Fibroblast of gingiva (primary cell): ENCODE measurements at regions not wholly inside any gene's neighbourhood (a gene's known extent, or its start where the extent isn't known, plus 50 kb on each side); places are given as distances from the start of the nearest gene placed in this dataset.
A peak's percentile ranks its signal among the peaks of the same experiment; 100 is the strongest.
"Not testable (repeated sequence)": the region's sequence is repeated elsewhere in the genome, so short reads cannot be mapped to it uniquely, and the experiment has no call there.

Experiments used
- DNase-seq: peaks from one replicate; pipeline ENCODE4 v3.0.0-alpha.2; 2011; ENCODE audit warnings: low read depth

DNA sequence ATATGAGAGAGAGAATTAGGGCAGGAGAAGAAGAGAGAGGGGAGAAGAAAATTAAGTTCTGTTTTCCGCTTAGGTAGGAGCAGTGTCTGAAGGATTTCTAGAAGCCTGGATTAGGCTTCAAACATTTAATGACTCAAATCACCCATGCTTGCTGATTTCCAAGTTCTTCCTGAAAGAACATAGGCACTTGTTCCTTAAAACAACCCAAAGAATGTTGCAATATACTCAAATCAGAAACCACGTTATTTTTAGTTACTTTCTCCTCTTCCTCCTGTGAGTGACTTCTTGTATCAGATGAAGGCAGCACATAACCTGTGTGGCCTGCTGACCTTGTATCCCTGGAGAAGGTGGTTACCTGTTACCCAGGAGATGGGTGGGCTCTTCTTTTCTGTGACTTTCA is 351.5 kb upstream of the KLF4 start:
- DNase-seq: peak; percentile 6

DNA sequence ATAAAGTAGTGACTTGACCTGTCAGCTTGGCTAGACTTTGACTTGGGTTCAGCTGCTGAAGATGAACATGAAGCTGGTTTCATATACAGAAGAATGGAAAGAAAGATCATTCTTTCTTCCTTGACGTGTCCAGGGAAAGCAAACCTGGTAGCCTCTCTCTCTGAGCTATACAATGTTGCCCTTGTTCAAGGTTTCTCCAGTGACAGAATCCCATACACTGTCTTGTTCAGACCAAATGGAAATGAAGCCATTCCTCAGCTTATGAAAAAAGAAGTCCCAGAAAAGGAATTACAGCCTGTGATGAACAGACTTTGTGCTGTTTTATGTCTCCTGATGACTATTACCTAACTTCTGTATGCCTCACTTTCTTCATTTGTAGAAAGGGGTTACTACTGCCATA is 349.8 kb upstream of the KLF4 start:
- DNase-seq: no peak

DNA sequence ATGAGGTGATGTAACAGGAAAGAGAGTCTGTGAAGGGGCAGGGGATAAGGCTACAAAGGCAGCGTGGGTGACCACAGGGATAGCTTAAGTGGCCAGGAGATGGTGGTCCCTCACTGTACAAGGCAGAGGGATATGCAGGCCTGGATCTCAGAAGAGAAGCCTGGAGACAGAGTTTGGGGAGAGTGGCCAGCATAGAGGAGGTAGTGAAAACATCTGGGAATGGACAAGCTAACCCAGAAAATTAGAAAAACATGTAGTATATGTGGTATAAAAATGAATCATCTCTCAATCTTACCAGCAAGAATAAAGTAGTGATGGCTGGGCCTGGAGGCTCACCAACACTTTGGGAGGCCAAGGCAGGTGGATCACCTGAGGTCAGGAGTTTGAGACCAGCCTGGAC is 349.2 kb upstream of the KLF4 start:
- peak; percentile 43 for DNase-seq

DNA sequence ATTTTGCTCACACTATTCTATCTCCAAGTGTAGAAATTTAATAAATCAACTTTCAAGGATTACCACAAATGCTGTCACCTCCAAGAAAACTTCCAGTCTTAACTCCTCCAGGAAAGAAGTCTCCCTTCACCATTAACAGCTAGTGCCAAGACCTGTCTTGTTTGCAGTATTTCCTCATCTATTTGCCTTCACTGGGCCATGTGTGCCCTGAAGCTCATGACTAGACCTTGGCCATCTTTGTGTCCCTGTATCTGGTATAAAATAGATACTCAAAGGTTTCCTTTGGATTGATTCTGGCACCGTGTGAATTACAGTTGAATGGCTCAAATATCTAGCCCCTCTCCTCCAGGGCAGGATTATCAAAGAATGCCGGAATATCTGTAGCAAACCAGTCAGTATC is 346.7 kb upstream of the KLF4 start:
- DNase-seq: no peak

DNA sequence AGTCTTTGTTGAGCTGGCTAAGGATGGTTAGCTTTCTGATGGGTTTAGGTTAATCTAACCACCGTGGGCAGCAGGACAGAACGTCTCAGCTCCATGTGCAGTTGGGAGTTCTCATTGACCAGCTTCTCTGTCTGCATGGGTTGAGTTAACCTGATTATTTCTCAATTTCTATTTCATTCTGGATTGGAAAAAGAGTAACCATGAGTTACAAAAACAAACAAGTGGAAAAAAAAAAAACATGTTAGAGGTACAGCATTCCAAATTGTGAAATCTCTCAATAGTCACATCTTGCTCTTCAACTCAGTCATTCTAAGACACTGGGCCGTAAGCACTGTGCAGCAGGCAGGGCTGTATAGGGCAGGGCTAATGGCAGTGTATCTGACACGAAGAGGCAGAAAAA is 343.7 kb upstream of the KLF4 start:
- peak; percentile 90 for DNase-seq

DNA sequence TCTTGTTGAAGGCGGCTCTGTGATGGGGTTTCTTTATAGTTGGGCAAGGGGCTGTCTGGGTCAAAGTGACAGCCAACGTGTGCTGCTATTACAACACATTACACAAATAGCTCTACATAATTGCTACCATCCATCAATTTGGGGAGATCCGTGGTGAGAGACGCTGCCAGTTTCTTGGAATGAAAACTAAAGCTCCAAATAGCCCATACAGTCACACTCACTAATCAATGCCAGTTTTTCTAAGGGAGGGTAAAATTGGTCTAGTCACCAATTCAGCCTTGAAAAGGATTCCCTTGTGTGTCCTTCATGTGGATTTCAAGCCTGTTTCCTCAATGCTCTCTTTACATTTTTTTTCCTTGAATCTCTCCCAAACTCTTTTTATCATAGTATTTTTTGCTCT is 343.3 kb upstream of the KLF4 start:
- DNase-seq: no peak

DNA sequence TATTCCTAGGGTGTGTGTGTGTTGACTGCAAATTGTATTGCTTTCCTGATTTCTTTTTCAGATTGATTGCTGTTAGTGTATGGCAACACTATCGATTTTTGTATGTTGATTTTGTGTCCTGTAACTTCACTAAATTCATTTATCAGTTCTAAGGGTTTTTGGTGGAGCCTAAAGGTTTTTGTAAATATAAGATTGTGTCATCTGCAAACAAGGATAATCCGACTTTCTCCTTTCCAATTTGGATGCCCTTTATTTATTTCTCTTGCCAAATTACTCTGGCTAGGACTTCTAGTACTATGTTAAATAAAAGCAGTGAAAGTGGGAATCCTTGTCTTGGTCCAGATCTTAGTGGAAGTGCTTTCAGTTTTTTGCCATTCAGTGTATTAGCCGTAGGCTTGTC is 340.9 kb upstream of the KLF4 start:
- no peak for DNase-seq

DNA sequence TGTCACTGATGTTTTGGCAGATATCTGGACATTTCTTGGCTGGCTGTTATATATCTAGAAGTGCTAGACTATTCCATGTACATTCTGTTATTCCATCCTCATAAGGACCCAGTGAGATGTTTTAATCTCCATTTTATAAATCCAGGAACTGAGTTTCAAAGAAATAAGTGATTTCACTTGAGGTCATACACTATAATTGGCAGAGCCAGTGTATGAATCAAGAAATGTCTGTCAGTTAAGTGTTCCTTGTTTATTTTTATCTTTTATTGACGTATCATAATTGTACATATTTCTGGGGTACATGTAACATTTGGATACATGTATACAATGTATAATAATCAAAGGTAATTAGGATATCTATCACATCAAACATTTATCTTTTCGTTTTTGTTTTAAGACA is 338.3 kb upstream of the KLF4 start:
- DNase-seq: no peak

DNA sequence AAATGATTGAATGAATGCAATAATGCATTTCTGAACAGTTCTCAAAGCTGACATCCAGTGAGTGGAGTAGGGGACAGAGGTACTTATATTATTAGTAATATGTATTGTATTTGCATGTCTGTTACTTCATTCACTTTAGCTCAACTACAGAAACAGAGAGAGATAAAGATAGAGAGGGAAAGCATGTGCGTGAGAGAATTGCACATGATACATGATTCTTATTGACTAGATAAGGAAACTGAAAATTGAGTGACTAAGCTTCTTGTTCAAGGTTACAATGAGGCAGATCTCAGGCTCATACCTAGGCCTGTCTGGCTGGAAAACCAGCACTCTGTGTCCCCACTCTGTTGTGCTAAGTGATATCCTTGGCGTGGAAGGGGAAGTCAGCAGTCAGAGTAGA is 337.7 kb upstream of the KLF4 start:
- no peak for DNase-seq

DNA sequence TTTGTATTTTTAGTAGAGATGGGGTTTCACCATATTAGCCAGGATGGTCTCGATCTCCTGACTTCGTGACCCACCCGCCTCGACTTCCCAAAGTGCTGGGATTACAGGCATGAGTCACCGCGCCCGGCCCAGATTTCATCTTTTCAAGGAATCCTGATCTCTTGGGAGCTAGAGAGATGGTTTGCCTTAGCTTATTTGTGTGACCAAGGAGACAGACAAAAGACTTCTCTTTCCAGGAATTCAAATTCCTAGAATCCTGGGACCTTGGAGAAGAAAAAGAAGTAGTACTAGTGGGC is 337.1 kb upstream of the KLF4 start:
- not testable (repeated sequence) for DNase-seq

DNA sequence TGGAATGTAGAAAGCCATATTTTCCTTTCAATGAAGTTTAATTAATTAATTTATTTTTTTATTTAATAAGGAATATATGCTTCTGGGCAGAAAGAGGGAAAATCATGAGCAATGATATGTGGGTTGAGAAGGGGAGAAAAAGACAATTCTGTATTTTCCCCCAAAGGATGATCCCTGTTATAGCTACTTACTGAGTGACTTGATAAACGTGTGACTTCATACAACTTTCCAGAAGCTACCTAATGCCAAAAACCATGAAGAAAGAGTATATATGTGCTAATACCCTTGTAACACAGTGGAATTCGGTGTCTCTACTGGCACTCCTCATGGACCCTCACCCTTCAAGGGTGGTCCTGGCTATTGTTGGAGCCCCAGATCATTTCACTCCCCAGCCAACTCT is 335.0 kb upstream of the KLF4 start:
- DNase-seq: no peak

DNA sequence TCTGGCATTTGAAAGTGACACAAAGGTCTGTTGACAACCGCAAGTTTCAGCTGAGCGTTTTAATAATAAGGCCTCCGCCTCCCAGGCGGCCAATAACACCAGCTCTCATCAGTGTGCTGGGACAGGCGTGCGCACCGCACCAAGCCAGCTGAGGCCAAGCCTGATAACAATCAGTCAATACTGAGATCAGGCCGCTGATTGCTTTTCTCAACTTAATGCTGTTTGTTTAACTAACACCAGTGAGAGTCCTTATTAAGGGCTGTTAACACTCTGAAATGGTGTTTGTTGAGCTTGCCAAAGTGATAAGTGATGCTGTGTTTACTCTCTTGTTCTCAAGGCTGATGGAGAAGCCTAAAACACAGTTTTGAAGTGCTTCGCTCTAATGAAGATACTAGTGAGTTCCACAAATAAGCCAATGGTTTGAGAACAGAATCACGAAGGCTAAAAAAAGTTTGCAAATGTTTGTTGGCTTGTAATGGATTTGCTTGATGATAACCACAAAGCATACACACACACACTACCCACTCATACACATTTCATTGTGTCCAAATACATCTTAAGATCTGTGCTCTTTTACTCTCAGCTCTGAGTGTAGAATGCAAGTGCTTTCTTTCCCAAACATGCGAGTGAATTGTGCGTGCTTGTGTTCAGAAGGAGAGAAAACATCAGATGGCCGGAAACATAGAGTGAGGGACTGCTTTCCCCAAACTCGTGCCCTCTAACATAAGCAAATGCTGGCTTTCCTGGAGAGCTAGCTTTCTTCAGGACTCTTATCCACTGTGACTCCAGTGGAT is 330.4 kb upstream of the KLF4 start:
- DNase-seq: no peak

DNA sequence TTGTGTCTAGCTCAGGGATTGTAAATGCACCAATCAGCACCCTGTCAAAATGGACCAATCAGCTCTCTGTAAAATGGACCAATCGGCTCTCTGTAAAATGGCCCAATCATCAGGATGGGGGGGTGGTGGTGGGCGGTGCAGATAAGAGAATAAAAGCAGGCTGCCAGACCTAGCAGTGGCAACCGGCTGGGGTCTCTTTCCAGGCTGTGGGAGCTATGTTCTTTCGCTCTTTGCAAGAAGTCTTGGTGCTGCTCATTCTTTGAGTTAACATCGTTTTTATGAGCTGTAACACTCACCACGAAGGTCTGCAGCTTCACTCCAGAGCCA is 328.9 kb upstream of the KLF4 start:
- not testable (repeated sequence) for DNase-seq

DNA sequence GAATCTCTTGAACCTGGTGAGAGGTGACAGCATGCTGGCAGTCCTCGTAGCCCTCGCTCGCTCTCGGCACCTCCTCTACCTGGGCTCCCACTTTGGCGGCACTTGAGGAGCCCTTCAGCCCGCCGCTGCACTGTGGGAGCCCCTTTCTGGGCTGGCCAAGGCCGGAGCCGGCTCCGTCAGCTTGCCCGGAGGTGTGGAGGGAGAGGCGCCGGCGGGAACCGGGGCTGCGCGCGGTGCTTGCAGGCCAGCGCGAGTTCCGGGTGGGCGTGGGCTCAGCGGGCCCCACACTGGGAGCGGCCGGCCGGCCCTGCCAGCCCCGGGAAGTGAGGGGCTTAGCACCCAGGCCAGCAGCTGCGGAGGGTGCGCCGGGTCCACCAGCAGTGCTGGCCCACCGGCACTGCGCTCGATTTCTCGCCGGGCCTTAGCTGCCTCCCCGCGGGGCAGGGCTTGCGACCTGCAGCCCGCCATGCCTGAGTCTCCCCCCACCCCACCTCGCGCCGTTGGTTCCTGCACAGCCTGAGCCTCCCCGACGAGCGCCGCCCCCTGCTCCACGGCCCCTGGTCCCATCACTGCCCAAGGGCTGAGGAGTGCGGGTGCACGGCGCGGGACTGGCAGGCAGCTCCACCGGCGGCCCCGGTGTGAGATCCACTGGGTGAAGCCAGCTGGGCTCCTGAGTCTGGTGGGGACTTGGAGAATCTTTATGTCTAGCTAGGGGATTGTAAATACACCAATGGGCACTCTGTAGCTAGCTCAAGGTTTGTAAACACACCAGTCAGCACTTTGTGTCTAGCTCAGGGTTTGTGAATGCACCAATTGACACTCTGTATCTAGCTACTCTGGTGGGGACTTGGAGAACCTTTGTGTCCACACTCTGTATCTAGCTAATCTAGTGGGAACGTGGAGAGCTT is 328.3 kb upstream of the KLF4 start:
- DNase-seq: not testable (repeated sequence)

DNA sequence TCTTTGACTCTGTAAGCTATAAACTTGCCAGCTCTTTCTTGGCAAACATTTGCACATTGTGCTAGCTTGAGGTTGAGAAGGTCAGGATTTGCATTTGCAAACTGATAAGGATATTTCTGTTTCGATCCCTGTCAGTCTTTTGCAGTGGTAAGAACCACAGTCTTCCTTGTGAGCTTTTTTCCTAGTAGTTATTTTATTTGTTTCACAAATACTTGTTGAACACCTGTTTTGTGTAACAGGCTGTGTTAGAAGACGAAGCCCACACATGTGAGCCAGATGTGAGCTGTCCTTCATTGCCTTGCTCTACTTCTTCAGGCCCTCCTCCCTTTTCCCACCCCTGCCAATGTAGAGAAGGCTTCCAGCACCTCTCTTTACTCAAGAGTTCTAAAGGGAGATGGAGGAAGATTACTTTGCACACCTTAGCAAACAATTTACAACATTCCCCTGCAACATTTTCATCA is 327.0 kb upstream of the KLF4 start:
- no peak for DNase-seq

DNA sequence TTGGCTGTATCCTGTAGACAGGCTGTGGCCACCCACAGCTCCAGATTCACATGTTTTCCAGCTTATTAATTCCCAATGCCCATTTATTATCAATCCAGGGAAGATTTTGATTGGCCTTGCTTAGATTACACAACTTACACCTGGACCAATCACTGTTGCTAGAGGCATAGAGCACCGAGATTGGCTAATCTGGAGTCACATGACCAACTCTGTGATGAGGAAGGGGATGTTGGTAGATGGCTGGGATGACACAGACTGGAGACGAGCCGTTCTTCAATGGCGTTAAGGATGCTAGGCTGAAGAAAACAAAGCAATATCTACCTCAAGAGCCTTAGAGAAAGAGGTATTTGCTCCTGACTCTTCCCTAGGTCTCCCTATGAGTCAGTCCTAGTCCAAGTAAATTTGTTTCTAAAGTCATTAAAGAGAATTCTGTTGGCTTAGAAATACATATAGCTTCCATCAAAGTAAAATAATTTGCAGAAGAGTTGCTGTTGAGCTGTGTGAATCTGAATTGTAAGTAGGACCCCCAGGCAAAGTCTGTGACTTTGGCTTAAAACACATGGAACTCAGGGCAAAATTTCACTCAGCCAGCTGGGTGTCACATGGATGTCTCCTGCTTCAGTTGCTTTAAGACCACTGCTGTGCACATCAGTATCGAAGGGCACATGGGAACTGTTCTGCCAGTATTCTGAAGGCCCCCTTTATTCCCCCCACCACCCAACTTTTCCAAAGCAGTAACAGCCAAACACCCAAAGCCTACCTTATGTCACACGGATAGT is 326.4 kb upstream of the KLF4 start:
- DNase-seq: no peak

DNA sequence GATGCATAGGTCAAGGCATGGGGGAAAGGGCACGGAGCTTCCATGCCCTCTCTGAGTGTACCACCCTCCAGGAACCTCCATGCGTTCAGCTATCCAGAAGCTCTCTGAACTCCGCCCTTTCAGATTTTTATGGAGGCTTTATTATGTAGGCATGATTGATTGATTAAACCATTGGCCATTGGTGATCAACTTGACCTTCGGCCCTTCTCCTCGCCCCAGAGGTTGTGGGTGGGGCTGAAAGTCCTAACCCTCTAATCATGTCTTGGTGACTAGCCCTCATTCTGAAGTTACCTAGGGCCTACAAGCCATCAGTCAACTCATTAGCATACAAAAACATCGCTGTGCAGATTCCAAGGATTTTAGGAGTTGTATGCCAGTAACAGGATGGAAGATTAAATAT is 323.7 kb upstream of the KLF4 start:
- DNase-seq: no peak

DNA sequence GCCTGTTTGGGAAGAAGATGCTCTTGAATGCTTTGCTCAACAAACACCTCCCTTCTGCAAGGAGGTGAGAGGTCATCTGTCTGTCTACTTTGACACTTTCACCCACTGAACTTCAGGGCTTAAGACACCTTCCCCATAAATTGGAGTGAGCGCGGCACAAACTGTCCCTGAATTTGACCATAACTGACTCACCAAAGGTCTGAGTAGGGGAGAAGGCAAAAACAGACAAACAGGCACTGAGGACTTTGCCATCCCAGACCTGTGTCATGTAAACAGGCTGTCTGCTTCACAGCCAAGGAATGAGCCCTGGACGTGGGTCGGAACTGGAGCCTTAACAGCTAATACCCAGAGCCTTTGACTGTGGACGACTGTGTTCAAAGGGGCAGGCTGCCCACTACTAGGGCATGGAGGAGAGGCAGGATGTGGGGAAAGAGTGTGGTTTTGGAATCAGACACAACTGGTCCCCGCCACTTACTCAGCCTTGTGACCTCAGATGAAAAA is 320.9 kb upstream of the KLF4 start:
- DNase-seq: peak; percentile 46

DNA sequence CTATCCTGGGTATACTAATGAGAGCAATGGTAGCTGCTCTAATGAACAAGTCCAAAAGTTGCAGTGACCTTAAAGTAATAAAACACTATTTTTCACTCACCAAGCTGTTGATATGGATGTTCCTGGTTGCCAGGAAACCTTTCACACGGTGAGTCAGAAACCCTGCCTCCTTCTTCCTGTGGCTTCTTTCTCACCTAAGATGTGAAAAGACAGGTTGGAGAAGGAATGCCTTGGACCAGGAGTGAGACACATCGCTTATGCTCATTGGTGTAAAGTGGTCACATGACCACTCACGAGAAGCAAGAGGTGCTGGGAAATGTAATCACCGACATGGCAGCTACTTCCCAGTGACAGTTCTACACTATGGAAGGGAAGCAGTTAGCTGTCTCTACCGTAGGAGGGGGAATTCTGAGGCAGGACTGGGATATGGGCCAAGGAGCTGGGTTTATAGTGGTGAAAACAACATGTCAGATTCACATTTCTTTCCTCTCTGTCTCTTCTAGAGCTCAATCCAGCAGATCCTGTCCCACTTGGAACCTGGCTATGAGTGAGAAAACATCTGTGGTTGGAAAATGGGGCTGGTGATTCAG is 320.4 kb upstream of the KLF4 start:
- peak; percentile 4 for DNase-seq

DNA sequence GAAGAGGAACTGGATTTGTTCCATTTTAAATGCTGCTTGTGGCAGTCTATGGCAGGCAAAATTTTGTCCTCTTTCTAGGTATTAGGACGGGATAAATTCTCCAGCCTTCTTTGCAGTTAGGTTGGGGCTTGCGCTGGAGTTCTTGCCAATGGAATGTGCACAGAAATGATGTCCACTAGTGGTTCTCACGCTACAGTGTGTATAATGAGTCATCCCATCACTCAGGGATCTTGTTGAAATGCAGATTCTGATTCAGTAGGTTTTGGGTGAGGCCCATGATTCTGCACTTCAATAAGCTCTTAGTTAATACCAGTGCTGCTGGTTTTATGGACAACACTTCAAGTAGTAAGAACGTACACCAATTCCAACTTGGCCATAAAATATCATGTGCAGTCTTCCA is 317.6 kb upstream of the KLF4 start:
- peak; percentile 28 for DNase-seq

DNA sequence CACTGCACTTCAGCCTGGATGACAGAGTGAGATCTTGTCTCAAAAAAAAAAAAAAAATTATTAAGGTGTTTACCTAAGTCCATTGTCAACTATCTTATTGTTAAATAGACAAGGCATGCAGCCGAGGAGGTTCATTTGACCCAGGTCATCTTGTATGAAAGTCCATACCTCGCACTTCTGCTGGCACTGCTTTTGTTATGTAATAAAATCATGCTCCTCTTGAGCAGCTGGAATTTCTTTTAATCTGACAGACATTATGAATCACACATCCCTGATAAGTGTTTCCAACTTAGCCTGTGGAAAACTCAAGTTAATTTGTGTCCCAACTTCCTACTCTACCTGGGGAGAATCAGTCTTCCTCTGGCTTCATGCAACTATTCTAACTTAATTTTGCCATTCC is 315.6 kb upstream of the KLF4 start:
- no peak for DNase-seq

DNA sequence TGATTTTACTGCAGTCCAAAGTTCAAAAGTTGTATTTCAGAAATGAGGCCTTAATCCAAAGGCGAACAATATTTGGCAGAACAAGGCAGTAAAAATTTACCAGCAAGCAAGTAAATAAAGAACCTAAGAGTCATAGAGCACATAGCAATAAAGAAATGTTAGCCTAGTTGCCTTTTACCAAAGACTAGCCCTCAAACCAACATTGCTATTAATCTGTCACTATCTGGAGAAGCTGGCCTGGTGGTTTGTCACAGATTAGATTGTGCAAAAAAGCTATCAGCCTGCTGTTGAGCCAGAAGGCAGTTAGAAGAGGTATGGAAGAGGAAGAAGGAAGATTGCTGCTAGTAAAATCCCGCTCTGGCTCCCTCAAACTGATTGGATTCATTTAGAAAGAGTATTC is 304.7 kb upstream of the KLF4 start:
- no peak for DNase-seq
